ENCODE measurements at regions not wholly inside any gene's neighbourhood (a gene's known extent, or its start where the extent isn't known, plus 50 kb on each side); places are given as distances from the start of the nearest gene placed in this dataset.

DNA sequence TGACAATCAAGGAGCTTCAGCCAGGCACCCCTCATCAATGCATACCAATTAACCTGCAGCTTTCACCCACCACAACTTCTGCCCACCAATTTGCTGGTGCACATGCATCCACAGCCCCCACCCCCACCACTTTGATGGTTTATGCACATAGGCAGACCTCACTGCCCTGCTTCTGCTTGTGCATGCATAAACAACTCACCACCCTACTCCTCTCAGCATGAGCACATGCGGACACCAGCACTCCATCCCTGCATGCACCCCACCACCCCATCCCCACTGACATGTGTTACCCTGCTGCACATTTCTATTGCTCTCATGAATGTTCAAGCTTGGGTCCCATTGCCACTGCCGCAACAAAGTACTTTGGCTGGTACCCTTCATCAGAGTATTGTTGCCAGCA, 94.5 kb upstream of the GALNTL6 start:
- no peaks in the 10 kb centered on the region for H3K4me1 ChIP-seq (replicated peaks in 1 of 2; ENCODE audit: control insufficient read depth in 2 of 2, insufficient read depth in 2 of 2, low read length in 2 of 2)
- ChIA-PET CTCF (ENCODE audit: low intra/inter-chr PET ratio) (no interaction called here), POLR2A (interaction anchor here (1.0 kb wide), 1 partner anchor 22 kb away, joined by 3 read pairs; no protein-coding TSS in a partner anchor)
- H2AFZ ChIP-seq (ENCODE audit: low read depth, low read length), result no peak overlapping the region
- no peak for ATAC-seq
- H4K20me1 ChIP-seq (replicated peaks; ENCODE audit: control insufficient read depth, insufficient read depth, low read length), result no peaks in the 10 kb centered on the region
- H3K79me2 ChIP-seq (ENCODE audit: control insufficient read depth, insufficient read depth, low read length), result no peaks in the 10 kb centered on the region
- no peak overlapping the region for H3K4me3 ChIP-seq
- in situ Hi-C loops (cut with MboI) (no loop called here), intact Hi-C loops (cut with micrococcal nuclease) (no loop called here)
- no peaks in the 10 kb centered on the region for H3K36me3 ChIP-seq (ENCODE audit: control insufficient read depth, insufficient read depth, low read length)
- no peak overlapping the region for H3K9ac ChIP-seq (ENCODE audit: insufficient read depth in 1 of 2, low read depth in 2 of 2, low read length in 2 of 2)
- H3K27me3 ChIP-seq (ENCODE audit: control insufficient read depth in 2 of 2, insufficient read depth in 2 of 2, low read length in 2 of 2), result no peaks in the 10 kb centered on the region
- H3K4me2 ChIP-seq (ENCODE audit: insufficient read depth, low read length), result no peak overlapping the region
- FAIRE-seq, result no peak
- BruUV-seq (replicated peaks), result no TSS peak
- H3K9me1 ChIP-seq (ENCODE audit: control insufficient read depth, insufficient read depth, low read length), result no peaks in the 10 kb centered on the region
- TF ChIP-seq NFXL1 (CRISPR knock-in tag; IDR thresholded peaks at IDR 0.05) (no peak), HNRNPK (IDR thresholded peaks at IDR 0.05; ENCODE audit: low read depth, low read length, poor library complexity, severe bottlenecking) (no peak), PCBP1 (IDR thresholded peaks at IDR 0.05; ENCODE audit: low read depth, low read length, poor library complexity, severe bottlenecking) (no peak), HSF4 (CRISPR knock-in tag; IDR thresholded peaks at IDR 0.05; ENCODE audit: borderline replicate concordance) (no peak), CHD2 (IDR thresholded peaks at IDR 0.05; ENCODE audit: low read depth, low read length) (no peak)
- TF ChIP-seq, protein P1, sequence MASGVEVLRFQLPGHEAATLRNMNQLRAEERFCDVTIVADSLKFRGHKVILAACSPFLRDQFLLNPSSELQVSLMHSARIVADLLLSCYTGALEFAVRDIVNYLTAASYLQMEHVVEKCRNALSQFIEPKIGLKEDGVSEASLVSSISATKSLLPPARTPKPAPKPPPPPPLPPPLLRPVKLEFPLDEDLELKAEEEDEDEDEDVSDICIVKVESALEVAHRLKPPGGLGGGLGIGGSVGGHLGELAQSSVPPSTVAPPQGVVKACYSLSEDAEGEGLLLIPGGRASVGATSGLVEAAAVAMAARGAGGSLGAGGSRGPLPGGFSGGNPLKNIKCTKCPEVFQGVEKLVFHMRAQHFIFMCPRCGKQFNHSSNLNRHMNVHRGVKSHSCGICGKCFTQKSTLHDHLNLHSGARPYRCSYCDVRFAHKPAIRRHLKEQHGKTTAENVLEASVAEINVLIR (CRISPR knock-in tag; IDR thresholded peaks at IDR 0.05), result no peak
- TF ChIP-seq, protein P2, sequence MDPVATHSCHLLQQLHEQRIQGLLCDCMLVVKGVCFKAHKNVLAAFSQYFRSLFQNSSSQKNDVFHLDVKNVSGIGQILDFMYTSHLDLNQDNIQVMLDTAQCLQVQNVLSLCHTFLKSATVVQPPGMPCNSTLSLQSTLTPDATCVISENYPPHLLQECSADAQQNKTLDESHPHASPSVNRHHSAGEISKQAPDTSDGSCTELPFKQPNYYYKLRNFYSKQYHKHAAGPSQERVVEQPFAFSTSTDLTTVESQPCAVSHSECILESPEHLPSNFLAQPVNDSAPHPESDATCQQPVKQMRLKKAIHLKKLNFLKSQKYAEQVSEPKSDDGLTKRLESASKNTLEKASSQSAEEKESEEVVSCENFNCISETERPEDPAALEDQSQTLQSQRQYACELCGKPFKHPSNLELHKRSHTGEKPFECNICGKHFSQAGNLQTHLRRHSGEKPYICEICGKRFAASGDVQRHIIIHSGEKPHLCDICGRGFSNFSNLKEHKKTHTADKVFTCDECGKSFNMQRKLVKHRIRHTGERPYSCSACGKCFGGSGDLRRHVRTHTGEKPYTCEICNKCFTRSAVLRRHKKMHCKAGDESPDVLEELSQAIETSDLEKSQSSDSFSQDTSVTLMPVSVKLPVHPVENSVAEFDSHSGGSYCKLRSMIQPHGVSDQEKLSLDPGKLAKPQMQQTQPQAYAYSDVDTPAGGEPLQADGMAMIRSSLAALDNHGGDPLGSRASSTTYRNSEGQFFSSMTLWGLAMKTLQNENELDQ (CRISPR knock-in tag; IDR thresholded peaks at IDR 0.05; ENCODE audit: borderline replicate concordance), result no peak
- 0% methylated on average over 2 of the region's 2 CpGs for WGBS (ENCODE audit: insufficient coverage, low coverage, missing lambda C conversion rate)
- no peaks in the 10 kb centered on the region for H3K9me3 ChIP-seq (replicated peaks; ENCODE audit: control insufficient read depth, insufficient read depth, low read depth, low read length)
- no peak overlapping the region for H3K27ac ChIP-seq (ENCODE audit: extremely low read depth, low read depth, low read length)
- DNase-seq (ENCODE audit: extremely low read depth in 1 of 4, low spot score in 3 of 4), result no peak

Data from K562 (cell line).